ENCODE measurements at regions not wholly inside any gene's neighbourhood (a gene's known extent, or its start where the extent isn't known, plus 50 kb on each side); places are given as distances from the start of the nearest gene placed in this dataset.

DNA sequence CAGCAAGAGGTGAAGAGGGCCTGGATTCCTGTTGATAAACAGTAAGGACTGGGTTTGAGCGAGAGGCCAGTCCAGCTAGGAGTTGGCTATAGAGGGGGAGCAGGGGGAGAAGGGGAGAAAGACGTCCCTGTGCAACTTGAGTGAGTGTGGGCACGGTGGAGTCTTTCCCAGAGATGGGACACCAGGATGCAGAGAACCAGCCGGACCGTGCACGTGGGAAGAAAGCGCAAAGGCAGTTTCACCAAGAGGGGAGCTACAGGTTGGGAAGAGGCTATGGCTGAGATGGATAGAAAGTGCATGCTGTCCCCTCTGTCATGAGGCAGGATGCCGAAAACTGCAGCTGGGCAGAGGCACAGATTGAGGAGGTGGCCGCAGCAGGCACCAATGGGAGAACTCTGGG is 96.0 kb upstream of the TLE3 start:
- no peak for TF ChIP-seq EZH2phosphoT487 (IDR thresholded peaks at IDR 0.05; ENCODE audit: borderline replicate concordance, low read depth, low read length)
- TF ChIP-seq, protein P1, sequence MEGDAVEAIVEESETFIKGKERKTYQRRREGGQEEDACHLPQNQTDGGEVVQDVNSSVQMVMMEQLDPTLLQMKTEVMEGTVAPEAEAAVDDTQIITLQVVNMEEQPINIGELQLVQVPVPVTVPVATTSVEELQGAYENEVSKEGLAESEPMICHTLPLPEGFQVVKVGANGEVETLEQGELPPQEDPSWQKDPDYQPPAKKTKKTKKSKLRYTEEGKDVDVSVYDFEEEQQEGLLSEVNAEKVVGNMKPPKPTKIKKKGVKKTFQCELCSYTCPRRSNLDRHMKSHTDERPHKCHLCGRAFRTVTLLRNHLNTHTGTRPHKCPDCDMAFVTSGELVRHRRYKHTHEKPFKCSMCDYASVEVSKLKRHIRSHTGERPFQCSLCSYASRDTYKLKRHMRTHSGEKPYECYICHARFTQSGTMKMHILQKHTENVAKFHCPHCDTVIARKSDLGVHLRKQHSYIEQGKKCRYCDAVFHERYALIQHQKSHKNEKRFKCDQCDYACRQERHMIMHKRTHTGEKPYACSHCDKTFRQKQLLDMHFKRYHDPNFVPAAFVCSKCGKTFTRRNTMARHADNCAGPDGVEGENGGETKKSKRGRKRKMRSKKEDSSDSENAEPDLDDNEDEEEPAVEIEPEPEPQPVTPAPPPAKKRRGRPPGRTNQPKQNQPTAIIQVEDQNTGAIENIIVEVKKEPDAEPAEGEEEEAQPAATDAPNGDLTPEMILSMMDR (conservative IDR thresholded peaks at IDR 0.05; ENCODE audit: low read length), result no peak

Measured in OCI-LY7 (cell line).